Ishikawa (cell line): ENCODE measurements at regions not wholly inside any gene's neighbourhood (a gene's known extent, or its start where the extent isn't known, plus 50 kb on each side); places are given as distances from the start of the nearest gene placed in this dataset.

ENCODE experiments used
- CEBPB ChIP-seq: IDR thresholded peaks from 2 replicates; pipeline ENCODE4 v1.6.1; 2012
- CREB1 ChIP-seq: IDR thresholded peaks from 2 replicates; pipeline ENCODE4 v1.6.1; 2012; ENCODE audit warnings: low read depth
- EGR1 ChIP-seq: IDR thresholded peaks from 2 replicates; pipeline ENCODE4 v1.6.1; 2012
- EP300 ChIP-seq: IDR thresholded peaks from 2 replicates; pipeline ENCODE4 v1.6.1; 2012; ENCODE audit warnings: borderline replicate concordance
- FOXM1 ChIP-seq: IDR thresholded peaks from 2 replicates; pipeline ENCODE4 v1.6.1; 2012; ENCODE audit warnings: low read depth, borderline replicate concordance
- MAX ChIP-seq: IDR thresholded peaks from 2 replicates; pipeline ENCODE4 v1.6.1; 2012
- NFIC ChIP-seq: IDR thresholded peaks from 2 replicates; pipeline ENCODE4 v1.6.1; 2012
- RAD21 ChIP-seq: IDR thresholded peaks from 2 replicates; pipeline ENCODE4 v1.6.1; 2012; ENCODE audit warnings: low read depth
- REST ChIP-seq: IDR thresholded peaks from 2 replicates; pipeline ENCODE4 v1.6.1; 2012; ENCODE audit warnings: low read depth, mild to moderate bottlenecking
- TAF1 ChIP-seq: IDR thresholded peaks from 2 replicates; pipeline ENCODE4 v1.6.1; 2012; ENCODE audit warnings: low read depth, mild to moderate bottlenecking
- TCF12 ChIP-seq: IDR thresholded peaks from 2 replicates; pipeline ENCODE4 v1.6.1; 2012; ENCODE audit warnings: low read depth
- TEAD4 ChIP-seq: IDR thresholded peaks from 2 replicates; pipeline ENCODE4 v1.6.1; 2012
- USF1 ChIP-seq: IDR thresholded peaks from 2 replicates; pipeline ENCODE4 v1.6.1; 2012
- YY1 ChIP-seq: IDR thresholded peaks from 2 replicates; pipeline ENCODE4 v1.6.1; 2012; ENCODE audit warnings: low read depth
- ZBTB7A ChIP-seq: IDR thresholded peaks from 2 replicates; pipeline ENCODE4 v1.6.1; 2012; ENCODE audit warnings: low read depth

DNA sequence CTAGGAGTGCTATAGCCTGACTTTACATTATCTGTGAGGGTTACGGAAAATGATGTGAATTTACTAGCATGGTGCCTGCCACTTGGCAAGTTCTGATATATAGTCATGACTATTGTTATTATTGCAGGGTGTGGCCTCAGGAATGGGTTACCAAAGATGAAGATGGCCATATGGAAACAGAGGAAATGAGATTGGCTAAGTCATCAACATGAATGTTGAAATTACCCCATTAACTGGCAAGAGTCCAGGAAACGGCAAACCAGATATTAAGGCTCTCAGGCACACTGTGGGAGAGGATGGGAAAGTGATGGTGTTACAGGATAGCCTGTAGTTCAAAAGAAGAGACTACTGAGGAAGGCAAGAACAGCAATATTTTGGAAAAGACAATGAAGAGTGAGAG is 183.3 kb downstream of the KCNRG start:
- no peak for TF ChIP-seq NFIC
- no peak for TF ChIP-seq REST
- TF ChIP-seq FOXM1: no peak
- TF ChIP-seq EGR1: no peak
- no peak for TF ChIP-seq CEBPB
- no peak for TF ChIP-seq TCF12
- TF ChIP-seq TEAD4: no peak
- TF ChIP-seq YY1: no peak
- no peak for TF ChIP-seq EP300
- TF ChIP-seq ZBTB7A: no peak
- TF ChIP-seq TAF1: no peak
- no peak for TF ChIP-seq MAX
- no peak for TF ChIP-seq RAD21
- no peak for TF ChIP-seq CREB1
- no peak for TF ChIP-seq USF1

DNA sequence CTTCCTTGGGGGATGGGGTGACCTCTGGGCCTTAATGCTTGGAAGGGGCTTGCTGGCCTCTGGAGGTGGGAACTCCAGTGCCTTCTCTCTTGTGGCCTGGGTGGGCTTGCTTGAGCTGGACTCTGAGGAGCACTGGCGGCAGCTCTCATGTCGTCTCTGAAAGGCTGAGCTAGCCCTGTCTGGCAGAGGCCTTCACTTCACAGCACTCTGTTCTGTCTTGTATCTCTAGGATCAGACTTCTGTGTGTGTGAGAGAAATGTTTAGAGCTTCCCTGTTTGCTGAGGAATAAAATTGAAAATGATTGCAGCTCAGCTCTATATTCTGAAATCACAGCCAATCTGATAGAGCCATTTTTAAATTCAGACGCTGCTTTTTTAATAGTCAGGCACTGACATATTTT is 185.3 kb downstream of the KCNRG start:
- no peak for TF ChIP-seq MAX

DNA sequence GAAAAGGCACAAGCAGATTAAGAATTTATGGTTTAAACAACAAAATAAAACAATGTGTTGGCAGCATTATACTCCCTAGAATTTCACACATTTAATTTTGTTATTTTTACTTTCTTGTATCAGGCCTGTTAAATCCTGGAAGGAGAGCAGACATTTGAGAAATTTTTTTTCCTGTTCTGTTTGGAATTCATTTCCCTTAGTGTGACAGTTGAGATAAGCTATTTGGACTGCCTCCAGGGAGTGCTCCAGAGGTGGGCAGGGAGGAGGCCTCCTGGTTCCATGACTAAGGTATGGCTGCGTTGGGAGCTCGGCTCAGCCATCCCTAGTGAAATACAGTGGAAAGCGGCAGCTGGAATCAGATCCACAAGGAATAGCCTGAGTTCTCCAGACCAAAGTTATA is 185.7 kb downstream of the KCNRG start:
- TF ChIP-seq CREB1 (no peak), TEAD4 (no peak), TAF1 (no peak), ZBTB7A (no peak), REST (no peak), EGR1 (no peak), FOXM1 (no peak), USF1 (no peak), YY1 (no peak), NFIC (no peak), CEBPB (no peak)

DNA sequence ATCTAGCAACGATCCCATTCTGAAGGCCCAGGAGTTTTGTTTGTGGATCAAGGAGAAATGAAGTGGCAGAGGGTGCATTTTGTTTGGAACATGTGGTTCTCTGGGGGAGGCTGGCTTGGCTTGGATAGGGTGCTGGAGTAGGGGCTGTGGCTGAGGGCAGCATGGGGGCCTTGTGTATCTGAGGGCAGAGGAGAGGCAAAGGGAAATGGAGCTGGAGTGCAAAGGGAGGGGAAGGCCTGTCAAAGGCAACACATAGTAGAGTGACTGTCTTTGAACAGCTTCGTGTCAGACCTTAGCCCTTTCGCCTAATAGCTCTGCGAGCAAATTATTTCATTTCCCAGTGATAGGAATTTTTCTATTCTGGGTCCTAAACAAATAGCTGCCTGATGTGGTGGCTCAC is 187.2 kb downstream of the KCNRG start:
- TF ChIP-seq CREB1 (no peak), TAF1 (no peak), NFIC (no peak), EP300 (no peak), REST (no peak), ZBTB7A (no peak), RAD21 (no peak), EGR1 (no peak)

DNA sequence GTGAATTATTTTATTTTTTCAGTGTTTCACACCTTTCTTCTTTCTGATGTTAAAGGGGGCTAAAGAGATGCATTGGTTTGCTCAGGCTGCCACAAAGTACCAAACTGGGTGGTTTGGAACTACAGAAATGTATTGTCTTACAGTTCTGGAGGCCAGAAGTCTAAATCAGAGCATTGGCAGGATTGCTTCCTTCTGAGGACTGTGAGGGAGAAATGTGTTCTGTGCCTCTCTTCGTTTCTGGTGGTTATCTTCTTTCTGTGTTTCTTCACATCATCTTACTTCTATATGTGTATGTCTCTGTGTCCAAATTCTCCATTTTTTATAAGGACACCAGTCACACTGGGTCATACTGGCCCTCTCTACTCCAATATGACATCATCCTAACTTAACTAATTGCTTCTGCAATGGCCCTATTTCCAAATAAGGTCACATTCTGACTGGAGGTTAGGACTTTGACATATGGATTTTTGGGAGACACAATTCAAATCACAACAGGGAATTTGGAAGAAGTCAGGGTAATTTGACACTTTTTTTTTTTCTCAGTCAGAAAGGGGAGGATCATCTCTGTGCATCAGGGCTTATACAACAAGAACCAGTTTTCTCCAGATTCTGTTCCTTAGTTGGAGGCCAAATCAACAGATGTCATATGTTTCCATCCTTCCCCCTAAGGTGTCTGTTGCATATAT is 188.2 kb downstream of the KCNRG start:
- no peak for TF ChIP-seq USF1
- TF ChIP-seq TCF12: no peak
- TF ChIP-seq RAD21: no peak
- TF ChIP-seq FOXM1: no peak
- no peak for TF ChIP-seq ZBTB7A
- TF ChIP-seq REST: no peak
- TF ChIP-seq MAX: no peak
- TF ChIP-seq YY1: no peak
- no peak for TF ChIP-seq CREB1
- TF ChIP-seq EP300: no peak
- TF ChIP-seq TEAD4: no peak
- no peak for TF ChIP-seq CEBPB
- no peak for TF ChIP-seq NFIC
- no peak for TF ChIP-seq EGR1
- no peak for TF ChIP-seq TAF1
